A549 (cell line): ENCODE measurements at regions not wholly inside any gene's neighbourhood (a gene's known extent, or its start where the extent isn't known, plus 50 kb on each side); places are given as distances from the start of the nearest gene placed in this dataset.

ENCODE experiments used
- ATAC-seq, 2 experiments: fragments of 200-7000 bp in 1 of 2; fragments of >200 bp in 1 of 2; cut with Nextera tagmentation in 1 of 2; cut with Tn5 transposase in 1 of 2; 3 replicates each; pipeline versions ENCODE4 v1.8.0 to v1.9.1; 2018 to 2020; ENCODE audit warnings: mild to moderate bottlenecking in 1 of 2, moderate library complexity in 1 of 2
- CTCF ChIA-PET: fragments of 300-600 bp; sonication (Branson Sonifier 250); formaldehyde crosslinking; extraction: SDS; loops from one replicate; lab custom pipeline; 2021; ENCODE audit warnings: antibody characterized with exemption, inconsistent platforms; lab: Yijun Ruan, JAX
- POLR2A ChIA-PET: fragments of 350-600 bp; formaldehyde crosslinking; extraction: SDS; loops from one replicate; lab custom pipeline; 2021; ENCODE audit warnings: antibody characterized with exemption, inconsistent platforms; lab: Yijun Ruan, JAX
- DNase-seq, 2 experiments: peaks; one replicate each; pipeline versions ENCODE4 v3.0.0 to v3.0.0-alpha.2; 2011 to 2016; ENCODE audit warnings: low read depth in 1 of 2, low spot score in 1 of 2
- FAIRE-seq: peaks from 2 replicates; lab custom pipeline; 2011; peaks lifted over from hg19 to GRCh38; lab: Jason Lieb, UNC
- H3K27ac ChIP-seq, 2 experiments: fragments of >200 bp; sonication (Bioruptor Twin); formaldehyde crosslinking; 3 replicates each; pipeline ENCODE4 v1.5.1; 2016 to 2017
- H3K4me1 ChIP-seq: fragments of >200 bp; sonication (Bioruptor Twin); formaldehyde crosslinking; 3 replicates; pipeline ENCODE4 v1.6.1; 2016
- H3K4me2 ChIP-seq: fragments of >200 bp; sonication (Bioruptor Twin); formaldehyde crosslinking; 3 replicates; pipeline ENCODE4 v1.6.1; 2016
- H3K4me3 ChIP-seq: fragments of >200 bp; sonication (Bioruptor Twin); formaldehyde crosslinking; 3 replicates; pipeline ENCODE4 v1.5.1; 2016
- H3K9me3 ChIP-seq: fragments of >200 bp; sonication (Bioruptor Twin); formaldehyde crosslinking; 3 replicates; pipeline ENCODE4 v1.6.1; 2016
- BHLHE40 ChIP-seq: IDR thresholded peaks from 2 replicates; pipeline ENCODE4 v1.6.1; 2012; ENCODE audit warnings: low read depth, low read length, inconsistent platforms
- CHD4 ChIP-seq: fragments of 200-600 bp; sonication (generic); IDR thresholded peaks from 2 replicates; pipeline ENCODE4 v1.6.1; 2016; ENCODE audit warnings: antibody characterized with exemption, mild to moderate bottlenecking, borderline replicate concordance
- EHF ChIP-seq: fragments of 250-450 bp; sonication (Bioruptor Pico); IDR thresholded peaks from 2 replicates; pipeline ENCODE4 v1.5.0; 2020; ENCODE audit warnings: mild to moderate bottlenecking
- FOSL2 ChIP-seq, 2 experiments: fragments of 450-650 bp in 1 of 2; fragments of >200 bp in 1 of 2; sonication (Bioruptor Twin) in 1 of 2; formaldehyde crosslinking; IDR thresholded peaks; 2 replicates each; pipeline versions ENCODE4 v1.5.0 to v1.6.1; 2016 to 2020; ENCODE audit warnings: mild to moderate bottlenecking in 1 of 2, moderate library complexity in 1 of 2
- GATA3 ChIP-seq: IDR thresholded peaks from 2 replicates; pipeline ENCODE4 v1.6.1; 2012; ENCODE audit warnings: borderline replicate concordance
- HOXB5 ChIP-seq: fragments of 250-450 bp; sonication (Bioruptor Pico); IDR thresholded peaks from 2 replicates; pipeline ENCODE4 v1.5.0; 2020; ENCODE audit warnings: mild to moderate bottlenecking, moderate library complexity
- KDM1A ChIP-seq: fragments of 200-600 bp; sonication (generic); IDR thresholded peaks from 2 replicates; pipeline ENCODE4 v1.6.1; 2016; ENCODE audit warnings: low read depth, mild to moderate bottlenecking
- MAZ ChIP-seq: fragments of 150-350 bp; IDR thresholded peaks from 2 replicates; pipeline ENCODE4 v1.6.1; 2014; ENCODE audit warnings: antibody characterized with exemption, low read depth, low read length, borderline replicate concordance
- MYC ChIP-seq: IDR thresholded peaks from 2 replicates; pipeline ENCODE4 v1.6.1; 2012; ENCODE audit warnings: mild to moderate bottlenecking, inconsistent platforms, low read length, improper control_type of control experiment, borderline replicate concordance
- PHF8 ChIP-seq: fragments of 200-600 bp; sonication (generic); IDR thresholded peaks from 2 replicates; pipeline ENCODE4 v1.6.1; 2016; ENCODE audit warnings: low read depth, mild to moderate bottlenecking, antibody characterized with exemption, moderate library complexity, borderline replicate concordance
- RAD21 ChIP-seq, 2 experiments: fragments of >200 bp in 1 of 2; sonication (Bioruptor Twin) in 1 of 2; formaldehyde crosslinking in 1 of 2; IDR thresholded peaks in 1 of 2; conservative IDR thresholded peaks in 1 of 2; 2 replicates in 1 of 2; 3 replicates in 1 of 2; pipeline ENCODE4 v1.6.1; 2012 to 2018; ENCODE audit warnings: inconsistent platforms in 1 of 2
- RARB ChIP-seq: fragments of 250-450 bp; sonication (Bioruptor Pico); IDR thresholded peaks from 2 replicates; pipeline ENCODE4 v1.8.0; 2021; ENCODE audit warnings: mild to moderate bottlenecking, moderate library complexity
- RCOR1 ChIP-seq: fragments of 150-350 bp; IDR thresholded peaks from 2 replicates; pipeline ENCODE4 v1.6.1; 2014; ENCODE audit warnings: antibody characterized with exemption, low read length, low read depth
- RNF2 ChIP-seq: fragments of 200-600 bp; sonication (generic); IDR thresholded peaks from 2 replicates; pipeline ENCODE4 v1.6.1; 2016; ENCODE audit warnings: low read depth, mild to moderate bottlenecking, antibody characterized with exemption, moderate library complexity, borderline replicate concordance
- SMC3 ChIP-seq: fragments of >200 bp; sonication (Bioruptor Twin); formaldehyde crosslinking; IDR thresholded peaks from 3 replicates; pipeline ENCODE4 v1.6.1; 2018; ENCODE audit warnings: inconsistent platforms
- TP53 ChIP-seq: fragments of 250-450 bp; sonication (Bioruptor Pico); IDR thresholded peaks from 2 replicates; pipeline ENCODE4 v1.5.0; 2021; ENCODE audit warnings: mild to moderate bottlenecking, moderate library complexity
- ZC3H11A ChIP-seq: fragments of 450-650 bp; IDR thresholded peaks from 2 replicates; pipeline ENCODE4 v1.6.1; 2014; ENCODE audit warnings: antibody characterized with exemption, mild to moderate bottlenecking
- ZSCAN20 ChIP-seq: fragments of 250-450 bp; sonication (Bioruptor Pico); IDR thresholded peaks from 2 replicates; pipeline ENCODE4 v1.8.0; 2022; ENCODE audit warnings: mild to moderate bottlenecking, moderate library complexity
- WGBS: methylation state at CpG from one replicate; pipeline ENCODE4 v1.1.6; 2017; ENCODE audit errors: missing lambda C conversion rate; 5-methylcytosine and 5-hydroxymethylcytosine counted together
- TF ChIP-seq, protein P1 (sequence below): fragments of >200 bp; sonication (Bioruptor Twin); formaldehyde crosslinking; IDR thresholded peaks from 2 replicates; pipeline ENCODE4 v1.6.1; 2016
- TF ChIP-seq, protein P2 (sequence below): fragments of 150-350 bp; IDR thresholded peaks from 2 replicates; pipeline ENCODE4 v1.6.1; 2014; ENCODE audit warnings: low read depth, mild to moderate bottlenecking, low read length
- TF ChIP-seq, protein P3 (sequence below): fragments of 450-650 bp; IDR thresholded peaks from 2 replicates; pipeline ENCODE4 v1.6.1; 2014; ENCODE audit warnings: antibody characterized with exemption

DNA sequence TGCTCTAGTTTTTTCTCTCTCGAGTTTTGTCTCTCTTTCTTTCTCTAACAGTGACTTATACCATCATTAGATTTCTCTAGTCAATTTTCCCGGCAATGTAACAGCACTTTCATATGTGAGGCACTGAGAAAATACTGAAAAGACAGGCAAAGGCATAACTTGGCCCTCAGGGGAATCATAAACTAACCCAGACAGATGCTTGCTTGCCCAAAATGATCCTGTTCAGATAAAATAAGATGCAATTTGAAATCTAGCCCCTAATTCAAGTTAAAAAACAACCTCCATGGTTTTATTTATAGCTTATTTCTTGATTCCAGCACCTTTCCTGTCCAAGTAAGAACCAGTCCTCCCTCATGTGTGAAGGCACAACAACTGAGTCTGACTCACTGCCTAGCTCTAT is 294.6 kb downstream of the GAS1 start:
- ChIA-PET POLR2A (no interaction called here), CTCF (interaction anchor here (1.5 kb wide), 1 partner anchor 10 kb away, joined by 5 read pairs; no protein-coding TSS in a partner anchor)
- H3K4me1 ChIP-seq = no peaks in the 10 kb centered on the region
- 0% methylated on average over 2 of the region's 2 CpGs for WGBS
- H3K9me3 ChIP-seq = no peaks in the 10 kb centered on the region
- ATAC-seq = no peak
- TF ChIP-seq MYC = no peak
- no peak for DNase-seq
- FAIRE-seq = no peak
- H3K4me3 ChIP-seq = no peak overlapping the region
- H3K27ac ChIP-seq = no peak overlapping the region
- H3K4me2 ChIP-seq = no peak overlapping the region

DNA sequence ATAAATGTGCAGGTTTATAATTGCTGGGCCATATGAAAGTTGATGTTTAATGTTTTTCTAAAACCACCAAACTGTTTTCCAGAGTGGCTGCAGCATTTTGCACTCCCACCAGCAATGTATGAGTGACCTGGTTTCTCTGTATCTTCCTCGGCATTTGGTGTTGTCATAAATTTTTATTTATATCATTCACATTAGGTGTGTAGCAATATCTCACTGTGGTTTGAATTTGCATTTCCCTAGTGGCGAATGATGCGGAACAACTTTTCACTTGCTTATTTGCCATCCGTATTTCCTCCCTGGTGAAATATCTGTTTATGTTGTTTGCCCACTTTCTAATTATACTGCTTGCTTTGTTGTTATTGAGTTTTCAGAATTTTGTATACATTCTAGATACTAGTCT is 295.7 kb upstream of the TUT7 start:
- Histone ChIP-seq H3K4me2 (no peak overlapping the region), H3K9me3 (no peaks in the 10 kb centered on the region), H3K27ac (no peak overlapping the region), H3K4me3 (no peak overlapping the region), H3K4me1 (no peaks in the 10 kb centered on the region)
- TF ChIP-seq CHD4 (no peak), SMC3 (no peak), EHF (CRISPR knock-in tag) (no peak), HOXB5 (CRISPR knock-in tag) (no peak), TP53 (no peak), RAD21 (conservative IDR thresholded peaks at IDR 0.05 in 1 of 2, IDR thresholded peaks at IDR 0.05 in 1 of 2) (no peak), ZC3H11A (no peak)
- TF ChIP-seq, protein P1, sequence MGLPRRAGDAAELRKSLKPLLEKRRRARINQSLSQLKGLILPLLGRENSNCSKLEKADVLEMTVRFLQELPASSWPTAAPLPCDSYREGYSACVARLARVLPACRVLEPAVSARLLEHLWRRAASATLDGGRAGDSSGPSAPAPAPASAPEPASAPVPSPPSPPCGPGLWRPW = no peak
- DNase-seq (no peak), FAIRE-seq (no peak), ATAC-seq (no peak)
- CTCF ChIA-PET = no interaction called here
- WGBS = 47% methylated on average over 4 of the region's 4 CpGs
- POLR2A ChIA-PET = no interaction called here

DNA sequence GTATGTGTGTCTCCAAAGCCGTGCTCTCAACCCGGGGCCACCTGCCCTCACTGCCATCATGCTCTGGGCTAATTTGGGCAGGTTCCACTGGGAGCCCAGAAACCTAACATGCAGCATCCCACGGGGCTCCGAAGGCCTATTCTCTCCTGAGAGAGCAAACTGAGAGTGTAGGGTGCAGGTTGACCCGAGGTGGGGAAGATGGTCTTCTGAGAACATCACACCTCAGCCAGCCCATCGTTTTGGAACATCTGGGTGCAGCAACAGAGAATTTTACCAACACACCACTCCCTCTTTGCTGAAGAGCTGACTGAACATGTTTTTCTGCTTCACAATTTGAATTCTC is 294.6 kb upstream of the TUT7 start:
- 0% methylated on average over 6 of the region's 6 CpGs for WGBS
- H3K4me1 ChIP-seq = no peaks in the 10 kb centered on the region
- no peak overlapping the region for H3K27ac ChIP-seq
- POLR2A ChIA-PET = no interaction called here
- ATAC-seq (no peak), DNase-seq (no peak), FAIRE-seq (no peak)
- H3K4me2 ChIP-seq = no peak overlapping the region
- no peaks in the 10 kb centered on the region for H3K9me3 ChIP-seq
- H3K4me3 ChIP-seq = no peak overlapping the region
- no peak for TF ChIP-seq PHF8
- no peak for TF ChIP-seq MAZ
- no peak for TF ChIP-seq RARB
- TF ChIP-seq, protein P2, sequence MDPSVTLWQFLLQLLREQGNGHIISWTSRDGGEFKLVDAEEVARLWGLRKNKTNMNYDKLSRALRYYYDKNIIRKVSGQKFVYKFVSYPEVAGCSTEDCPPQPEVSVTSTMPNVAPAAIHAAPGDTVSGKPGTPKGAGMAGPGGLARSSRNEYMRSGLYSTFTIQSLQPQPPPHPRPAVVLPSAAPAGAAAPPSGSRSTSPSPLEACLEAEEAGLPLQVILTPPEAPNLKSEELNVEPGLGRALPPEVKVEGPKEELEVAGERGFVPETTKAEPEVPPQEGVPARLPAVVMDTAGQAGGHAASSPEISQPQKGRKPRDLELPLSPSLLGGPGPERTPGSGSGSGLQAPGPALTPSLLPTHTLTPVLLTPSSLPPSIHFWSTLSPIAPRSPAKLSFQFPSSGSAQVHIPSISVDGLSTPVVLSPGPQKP = no peak
- TF ChIP-seq, protein P3, sequence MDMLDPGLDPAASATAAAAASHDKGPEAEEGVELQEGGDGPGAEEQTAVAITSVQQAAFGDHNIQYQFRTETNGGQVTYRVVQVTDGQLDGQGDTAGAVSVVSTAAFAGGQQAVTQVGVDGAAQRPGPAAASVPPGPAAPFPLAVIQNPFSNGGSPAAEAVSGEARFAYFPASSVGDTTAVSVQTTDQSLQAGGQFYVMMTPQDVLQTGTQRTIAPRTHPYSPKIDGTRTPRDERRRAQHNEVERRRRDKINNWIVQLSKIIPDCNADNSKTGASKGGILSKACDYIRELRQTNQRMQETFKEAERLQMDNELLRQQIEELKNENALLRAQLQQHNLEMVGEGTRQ = no peak
- no peak for TF ChIP-seq KDM1A
- TF ChIP-seq RAD21 (conservative IDR thresholded peaks at IDR 0.05 in 1 of 2, IDR thresholded peaks at IDR 0.05 in 1 of 2) = no peak
- no peak for TF ChIP-seq FOSL2 (IDR thresholded peaks at IDR 0.05)
- no peak for TF ChIP-seq FOSL2 (CRISPR knock-in tag; IDR thresholded peaks at IDR 0.05)
- TF ChIP-seq RNF2 = no peak
- TF ChIP-seq ZSCAN20 (CRISPR knock-in tag) = no peak
- no peak for TF ChIP-seq BHLHE40
- TF ChIP-seq GATA3 = no peak
- TF ChIP-seq RCOR1 = no peak
- no peak for TF ChIP-seq SMC3
- CTCF ChIA-PET = interaction anchor here (1.0 kb wide), 1 partner anchor 11 kb away, joined by 3 read pairs; no protein-coding TSS in a partner anchor
